HG03196 (cell line): ENCODE measurements at regions not wholly inside any gene's neighbourhood (a gene's known extent, or its start where the extent isn't known, plus 50 kb on each side); places are given as distances from the start of the nearest gene placed in this dataset.

Experiments used
- ATAC-seq: cut with Tn5 transposase; IDR thresholded peaks from one replicate; pipeline ENCODE4 v1.9.1; 2021; ENCODE audit not compliant: unreplicated experiment

DNA sequence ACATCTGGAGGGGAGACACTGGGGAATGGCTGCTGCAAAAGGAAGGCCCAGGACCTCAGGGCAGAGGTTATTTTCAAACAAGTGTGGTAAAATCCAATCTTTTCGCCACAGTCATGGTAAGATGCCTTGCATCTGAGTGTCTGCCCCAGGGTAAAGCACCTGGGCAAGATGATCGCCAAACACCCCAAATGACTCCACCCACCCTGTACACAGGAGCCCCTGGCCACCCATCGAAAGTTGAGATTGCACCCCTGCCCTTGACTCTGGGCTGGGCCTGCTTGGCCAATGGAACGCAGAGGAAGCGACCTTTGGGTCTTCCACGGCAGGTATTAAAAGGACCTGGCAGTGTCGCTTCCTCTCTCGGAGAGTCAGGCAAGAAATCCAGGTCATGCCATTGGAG is 88.8 kb downstream of the C16orf95 start:
- no peak for ATAC-seq

DNA sequence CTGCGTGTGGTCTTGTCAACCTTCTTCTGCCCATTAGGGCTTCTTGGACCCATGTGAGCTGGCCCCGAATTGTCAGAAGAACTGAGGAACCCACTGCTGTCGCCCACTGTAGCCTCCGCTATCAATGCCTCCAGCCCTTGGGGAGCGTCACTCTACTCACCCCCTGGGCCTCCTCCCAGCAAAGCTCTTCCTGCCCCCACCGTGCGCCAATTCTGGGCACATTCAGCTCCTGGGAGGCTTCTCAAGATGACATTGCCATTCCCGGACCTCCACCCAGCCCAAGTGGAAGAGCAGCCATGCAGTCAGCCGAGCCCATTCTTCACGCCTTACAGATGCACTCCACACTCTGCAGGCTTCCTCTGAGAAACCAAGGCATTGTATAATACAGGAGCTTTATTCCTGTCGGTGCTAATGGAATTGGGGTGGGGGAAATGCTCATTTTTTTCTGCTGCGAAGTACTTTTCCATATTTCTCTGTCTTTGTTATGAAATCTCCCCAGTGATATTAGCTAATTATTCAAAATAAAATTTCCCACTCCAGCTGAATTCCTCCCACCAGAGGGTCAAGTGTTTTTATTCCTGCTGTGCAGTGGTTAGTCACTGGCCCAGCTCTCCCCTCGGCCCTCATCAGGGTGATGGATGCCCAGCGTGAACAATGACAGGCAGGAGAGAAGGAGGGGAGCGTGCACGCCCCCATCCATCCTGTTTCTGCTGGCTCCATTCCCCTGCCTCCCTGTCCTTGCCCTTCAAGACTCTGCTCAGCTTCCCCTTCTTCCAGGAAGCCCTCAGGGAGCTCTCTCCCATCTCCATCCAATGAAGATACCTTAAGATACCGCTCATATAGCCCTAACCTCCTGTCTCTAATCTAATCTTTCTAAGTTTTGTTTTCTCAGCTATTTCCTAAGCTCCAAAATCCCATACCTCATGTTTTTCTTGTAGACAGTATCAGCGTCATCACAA is 87.7 kb downstream of the C16orf95 start:
- ATAC-seq = no peak

DNA sequence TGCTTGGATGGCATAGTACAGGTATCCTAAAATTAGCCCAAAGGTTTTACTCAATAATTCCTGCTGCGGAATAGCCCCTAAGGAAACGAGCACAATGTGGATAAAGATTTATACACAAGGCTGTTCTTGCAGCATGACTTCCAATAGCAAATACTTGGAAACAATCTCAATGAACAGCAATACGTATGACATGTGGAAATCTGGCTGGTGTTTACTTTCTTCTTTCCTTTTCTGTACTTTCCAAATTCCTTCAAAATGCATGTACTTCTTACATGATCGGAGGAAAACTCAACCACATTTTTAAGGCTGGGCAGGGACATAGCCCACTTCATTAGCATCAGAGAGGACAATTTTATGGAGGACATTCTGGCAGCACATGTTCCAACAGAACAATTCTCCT is 86.6 kb downstream of the C16orf95 start:
- no peak for ATAC-seq

DNA sequence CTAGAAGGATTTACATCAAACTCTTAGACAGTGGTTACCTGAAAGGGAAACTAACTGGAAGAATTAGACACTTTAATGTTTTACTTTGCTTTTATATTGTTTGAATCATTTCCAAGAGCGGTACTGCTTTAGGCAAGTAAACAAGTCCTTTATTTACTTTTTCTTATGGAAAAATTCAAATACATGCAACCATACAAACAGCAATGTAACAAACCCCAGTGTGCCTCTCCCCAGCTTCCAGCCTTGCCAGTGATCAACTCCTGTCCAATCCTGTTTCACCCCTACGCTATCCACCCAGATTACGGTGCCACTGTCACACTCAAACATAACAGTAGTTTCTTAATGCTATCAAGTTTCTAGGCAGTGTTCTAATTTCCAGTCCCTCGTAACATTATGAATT is 85.9 kb downstream of the C16orf95 start:
- no peak for ATAC-seq

DNA sequence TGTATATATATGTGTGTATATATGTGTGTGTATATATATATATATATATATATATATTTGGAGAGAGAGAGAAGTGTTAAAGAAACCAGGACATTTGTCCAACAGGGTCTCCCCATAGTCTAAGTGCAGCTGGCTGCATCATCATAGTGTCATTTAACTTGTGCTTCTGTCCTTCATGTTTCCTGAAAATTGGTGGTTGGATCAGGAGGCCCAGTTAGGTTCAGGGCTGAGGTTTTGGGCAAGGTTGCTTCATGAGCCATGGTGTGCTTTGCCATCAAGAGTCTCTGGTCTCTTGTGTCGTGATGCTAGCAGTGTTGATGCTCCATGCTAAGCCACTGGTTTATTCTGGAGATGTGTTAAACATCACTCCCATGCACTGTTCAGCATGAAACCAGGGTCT is 85.3 kb downstream of the C16orf95 start:
- ATAC-seq = no peak

DNA sequence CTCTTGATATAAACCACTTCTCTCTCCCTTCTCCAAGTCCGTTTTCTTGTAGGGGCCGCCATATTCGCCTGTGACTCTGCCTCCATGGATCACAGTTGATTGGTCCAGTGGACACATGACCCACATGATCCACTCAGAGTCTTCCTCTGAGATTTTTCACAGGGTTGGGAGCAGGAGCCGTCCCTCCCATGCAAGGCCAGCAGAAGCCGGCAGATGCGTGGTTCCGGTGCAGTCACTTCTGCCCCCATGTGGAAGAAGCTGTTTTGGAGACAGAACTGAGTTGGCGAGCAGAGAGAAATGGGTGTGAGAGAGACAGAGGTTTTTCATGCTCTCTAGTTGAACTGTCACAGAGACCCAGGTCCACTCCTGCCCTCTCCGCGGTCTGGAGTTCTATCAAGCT is 83.3 kb downstream of the C16orf95 start:
- no peak for ATAC-seq

DNA sequence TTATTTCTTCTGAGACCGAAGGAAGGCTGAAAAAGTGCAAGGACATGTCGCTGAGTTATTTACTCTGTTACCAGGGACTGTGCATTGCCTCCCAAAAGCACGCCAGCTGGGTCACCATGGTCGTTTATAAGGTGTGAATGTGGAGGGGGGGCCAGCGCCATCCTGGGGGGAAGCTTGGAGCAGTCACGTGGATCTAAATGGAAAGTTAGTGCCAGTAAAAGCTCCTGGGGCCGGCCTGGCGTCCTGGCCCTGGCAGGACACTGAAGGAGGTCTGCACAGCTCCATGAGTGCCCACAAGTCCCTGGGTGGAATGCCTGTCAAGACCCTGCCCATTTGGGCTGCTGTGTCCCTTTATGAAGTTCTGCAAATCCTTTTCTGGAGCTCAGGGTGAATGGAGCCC is 82.6 kb downstream of the C16orf95 start:
- ATAC-seq = no peak

DNA sequence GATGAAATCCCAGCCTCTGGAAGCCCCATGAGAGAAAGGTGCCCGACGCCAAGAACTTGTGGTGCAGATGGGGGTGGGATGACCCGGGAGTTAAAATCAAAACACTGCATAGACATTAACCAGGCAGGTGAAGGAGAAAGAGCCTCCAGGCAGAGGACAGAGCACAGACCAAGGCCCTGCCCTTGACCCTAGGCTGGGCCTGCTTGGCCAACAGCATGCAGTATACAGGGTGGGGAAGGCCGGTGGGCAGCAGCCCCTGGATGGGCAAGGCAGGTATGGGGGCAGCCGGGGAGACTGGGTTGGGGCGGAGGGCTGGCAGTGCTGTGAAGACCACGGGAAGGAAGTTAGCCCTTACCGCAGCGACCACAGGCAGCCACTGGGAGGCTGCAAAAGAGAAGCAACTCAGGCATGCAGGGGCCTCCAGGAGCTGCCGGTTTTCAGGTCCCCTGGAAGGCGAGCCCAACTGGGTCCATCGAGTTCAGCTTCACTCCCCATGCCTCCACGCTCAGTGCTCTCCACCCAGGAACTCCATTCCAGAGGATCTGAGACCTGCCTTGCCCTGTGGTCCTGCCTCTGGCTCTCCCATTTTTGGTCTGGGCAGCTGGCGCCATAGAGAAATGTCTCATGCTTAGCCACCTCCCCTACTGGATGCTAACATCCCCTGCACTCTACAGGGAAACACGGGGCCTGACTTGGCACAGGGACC is 81.2 kb downstream of the C16orf95 start:
- no peak for ATAC-seq

DNA sequence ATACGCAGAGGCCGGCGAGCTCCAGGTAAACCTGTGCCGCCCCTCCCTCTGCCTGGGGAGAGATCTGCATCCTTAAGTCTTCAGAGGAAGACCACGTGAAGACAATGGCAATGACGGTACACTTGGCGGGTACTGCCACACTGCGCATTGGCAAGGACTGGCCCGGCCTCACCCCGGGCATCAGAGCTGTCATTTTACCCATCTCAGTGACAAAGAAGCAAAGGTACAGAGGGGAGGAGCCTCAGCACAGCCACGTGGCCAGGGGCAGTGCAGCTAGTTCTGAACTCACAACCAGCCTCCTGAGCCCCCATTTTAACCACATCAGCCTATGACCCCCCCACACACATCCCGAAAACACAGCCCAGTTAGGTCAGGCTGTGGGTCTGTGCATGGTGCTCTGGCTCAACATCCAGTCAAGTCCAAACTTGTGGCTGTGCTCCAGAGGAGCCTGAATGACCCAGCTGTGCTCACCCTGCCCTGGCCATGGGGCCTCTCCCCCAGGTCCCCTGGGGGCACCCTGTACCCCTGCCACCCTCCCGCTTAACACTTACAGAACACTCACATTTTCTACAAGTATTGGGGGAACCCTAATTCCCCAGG is 80.6 kb downstream of the C16orf95 start:
- ATAC-seq = no peak

DNA sequence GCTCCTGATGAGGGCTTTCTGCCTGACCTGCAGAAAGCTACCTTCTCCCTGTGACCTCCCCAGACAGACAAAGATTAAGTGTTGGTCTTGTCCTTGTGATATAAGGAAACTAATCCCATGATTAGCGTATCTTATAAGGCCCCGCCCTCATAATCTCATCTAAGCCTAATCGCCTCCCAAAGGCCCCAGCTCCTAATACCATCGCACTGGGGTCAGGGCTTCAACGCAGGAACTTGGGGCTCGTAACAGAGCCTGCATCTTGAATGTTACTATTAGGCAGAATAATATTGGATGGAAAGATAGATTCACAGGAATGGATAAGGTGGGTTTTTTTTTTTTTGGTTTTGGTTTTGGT is 78.9 kb downstream of the C16orf95 start:
- no peak for ATAC-seq

DNA sequence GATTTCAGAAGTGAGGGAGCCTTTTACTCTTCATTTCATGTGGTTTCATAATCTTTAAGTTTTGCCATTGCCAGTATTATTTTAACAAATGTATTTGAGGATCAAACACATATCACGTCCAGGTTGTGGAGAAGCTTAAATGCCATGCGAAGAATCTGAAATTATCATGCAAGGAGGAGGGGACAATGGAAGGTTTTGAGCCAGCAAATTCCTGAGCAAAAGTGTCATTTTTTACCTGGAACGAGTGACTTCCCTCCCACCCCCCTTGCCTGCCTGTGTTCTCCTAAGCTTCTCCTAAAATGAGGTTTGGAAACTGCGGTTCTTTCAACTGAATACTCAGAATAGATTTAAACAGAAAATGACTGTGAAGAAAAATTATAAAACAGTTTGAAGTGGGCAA is 77.6 kb downstream of the C16orf95 start:
- no peak for ATAC-seq

DNA sequence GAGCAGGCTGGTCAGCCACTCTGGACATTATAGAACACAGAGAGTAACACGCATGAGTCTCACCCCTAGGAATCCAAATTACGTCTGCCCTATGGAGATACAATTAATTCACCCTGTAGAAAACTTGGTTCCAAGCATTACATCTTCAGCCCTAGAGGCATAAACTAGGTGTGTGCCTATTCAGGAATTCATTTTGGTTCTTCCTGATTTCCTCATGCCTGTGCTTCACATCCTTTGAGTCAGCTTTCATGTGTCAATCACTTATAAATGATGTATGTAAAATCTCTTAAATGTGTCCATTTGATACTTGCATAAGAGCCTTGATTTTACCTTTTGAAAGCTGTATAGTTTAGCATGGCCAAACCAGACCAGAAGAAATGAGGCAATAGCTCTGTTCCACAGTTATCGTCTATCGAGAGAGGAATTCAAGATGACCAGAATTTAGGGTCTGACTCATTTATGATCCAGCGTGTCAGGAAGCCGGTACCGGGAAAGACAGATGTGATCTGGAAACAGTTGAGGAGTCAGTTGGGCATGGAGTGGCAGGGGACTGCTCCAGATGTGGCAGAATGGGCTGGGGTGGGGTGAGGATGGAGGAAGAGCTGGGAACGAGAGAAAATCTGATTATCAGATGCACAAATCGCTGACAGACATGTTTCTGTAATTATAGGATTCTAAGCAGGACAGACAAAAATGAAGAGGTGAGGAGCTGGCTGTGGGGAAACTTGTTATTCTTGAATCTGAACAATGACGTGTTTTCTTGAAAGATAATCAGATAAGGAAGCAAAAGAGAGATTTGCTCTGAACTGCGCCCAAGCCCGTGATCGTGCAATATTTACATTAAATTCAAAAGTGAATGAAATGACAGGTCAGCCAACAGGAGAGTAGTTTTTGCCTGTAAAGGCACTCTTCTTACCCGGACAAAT is 76.7 kb downstream of the C16orf95 start:
- no peak for ATAC-seq

DNA sequence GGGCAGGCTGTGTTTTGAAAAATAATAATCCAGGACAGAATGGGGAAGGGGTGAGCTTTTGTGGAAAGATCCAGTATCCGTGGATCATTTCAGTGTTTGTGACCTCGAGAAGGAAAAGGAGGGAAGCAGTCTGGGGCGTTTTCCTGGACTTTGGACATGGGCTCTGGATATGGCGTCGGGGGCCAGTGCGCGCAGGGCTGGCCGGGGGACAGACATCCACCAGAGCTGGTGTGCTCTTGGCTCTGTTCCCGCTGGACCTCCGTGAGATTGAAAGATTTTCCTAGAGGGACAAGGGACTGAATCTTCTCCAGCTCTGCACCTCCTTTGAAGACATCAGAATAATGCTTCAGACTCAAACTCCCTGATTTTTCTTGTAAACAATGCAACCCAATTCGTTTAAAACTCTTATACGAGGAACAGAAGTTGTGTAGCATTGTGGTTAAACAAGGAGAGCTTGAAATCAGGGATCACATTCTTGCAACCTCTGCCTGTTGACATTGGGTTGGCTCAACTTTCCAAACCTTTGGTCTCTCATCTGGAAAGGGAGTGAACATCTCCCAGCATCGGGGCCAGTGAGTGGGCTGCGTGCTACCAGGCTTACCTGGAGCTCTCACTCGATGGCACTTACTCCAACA is 75.9 kb downstream of the C16orf95 start:
- no peak for ATAC-seq

DNA sequence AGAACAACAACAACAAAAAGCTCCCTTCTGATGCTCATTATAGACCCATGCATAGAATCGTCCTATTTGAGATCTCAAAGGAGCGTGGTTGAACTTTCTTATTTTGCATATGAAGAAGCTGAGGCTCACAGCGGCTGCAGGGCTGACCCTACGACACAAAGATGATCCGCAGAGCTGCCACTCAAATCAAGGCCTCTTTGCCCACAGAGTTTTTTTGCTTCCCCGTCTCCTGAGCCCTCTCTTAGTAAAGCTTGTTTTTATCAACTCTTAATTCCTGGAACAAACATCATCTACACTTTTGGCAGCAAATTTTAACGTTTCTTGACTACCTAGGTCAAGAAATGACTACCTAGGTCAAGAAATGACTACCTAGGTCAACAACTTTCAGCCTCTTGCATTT is 73.7 kb downstream of the C16orf95 start:
- no peak for ATAC-seq

DNA sequence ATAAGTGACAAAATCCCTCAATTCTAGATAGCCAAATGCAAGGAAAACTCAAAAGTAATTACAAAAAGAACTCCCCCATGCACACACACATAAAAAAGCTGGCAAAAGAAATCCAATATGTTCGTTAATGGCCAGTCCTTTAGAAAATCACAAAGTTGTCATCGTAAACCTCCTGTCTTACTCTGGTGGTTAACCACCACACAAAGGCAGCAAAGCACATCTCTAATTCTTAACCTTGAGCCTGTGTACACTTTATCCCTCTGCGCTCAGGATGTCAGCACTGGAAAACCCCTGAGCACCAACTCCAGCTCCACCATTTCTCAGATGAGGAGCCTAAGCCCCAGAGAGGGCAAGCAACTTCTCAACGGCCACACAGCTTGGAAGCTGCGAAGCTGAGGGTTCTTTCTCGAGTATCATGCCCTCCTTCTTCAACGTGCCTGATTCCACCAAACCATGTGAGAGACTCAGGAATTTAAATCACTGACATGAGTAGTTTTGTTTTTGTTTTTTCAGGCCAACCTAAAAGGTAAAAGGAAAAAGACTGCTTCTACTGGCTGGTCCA is 72.5 kb downstream of the C16orf95 start:
- no peak for ATAC-seq

DNA sequence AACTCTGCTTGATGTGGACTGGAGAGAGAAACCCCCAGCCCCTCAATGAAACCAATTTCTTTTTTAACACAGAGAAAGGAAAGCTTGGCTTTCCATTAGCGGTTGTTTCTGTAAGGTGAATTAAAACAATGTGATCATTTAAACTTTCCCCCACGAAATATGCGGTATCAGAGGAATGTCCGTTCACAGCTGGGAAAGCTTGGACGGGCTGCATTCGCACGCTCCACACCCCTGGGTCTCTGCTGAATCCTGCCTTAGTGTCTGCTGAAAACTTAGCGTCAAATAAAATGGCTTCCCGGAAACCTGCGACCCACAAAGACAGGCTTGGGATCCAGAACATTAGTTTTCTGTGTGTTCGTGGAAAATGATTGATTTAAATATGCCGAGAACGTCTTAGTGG is 71.7 kb downstream of the C16orf95 start:
- no peak for ATAC-seq

DNA sequence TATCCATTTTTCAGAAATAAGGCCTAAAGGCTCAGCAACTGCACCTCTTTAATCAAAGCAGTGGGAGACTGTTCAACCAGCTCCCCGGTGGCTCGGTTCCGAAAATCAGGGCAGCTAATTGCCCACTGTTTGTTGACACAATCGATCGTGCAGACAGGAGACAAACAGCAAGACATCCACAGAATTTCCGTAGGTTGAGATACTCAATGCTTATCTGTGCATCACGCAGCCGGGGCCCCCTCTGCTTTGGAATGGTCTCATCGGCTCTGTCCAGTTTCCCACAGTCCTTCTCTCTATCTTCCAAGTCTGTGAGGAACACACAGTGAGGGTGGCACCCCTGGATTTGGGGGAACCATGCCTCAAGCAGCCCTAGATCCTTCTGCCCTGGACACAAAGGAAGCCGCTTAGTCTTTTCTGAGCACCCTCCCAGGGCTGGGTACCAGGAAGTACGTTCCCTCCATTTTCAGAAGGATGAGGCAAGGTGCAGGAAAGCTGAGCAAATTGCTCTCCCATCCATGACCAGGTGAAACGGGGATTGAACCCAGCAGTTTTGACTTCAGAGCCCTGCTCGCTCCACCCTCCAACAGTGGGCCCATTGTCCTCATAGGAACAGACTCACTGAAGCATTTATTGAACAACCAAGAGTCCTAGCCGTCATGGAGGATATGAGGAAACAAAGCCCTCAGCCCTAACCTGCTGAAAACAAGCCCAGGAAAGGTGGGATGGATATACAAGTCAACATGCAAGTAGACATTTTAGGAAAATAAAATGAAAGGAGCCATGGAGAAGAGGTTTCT is 70.7 kb downstream of the C16orf95 start:
- no peak for ATAC-seq

DNA sequence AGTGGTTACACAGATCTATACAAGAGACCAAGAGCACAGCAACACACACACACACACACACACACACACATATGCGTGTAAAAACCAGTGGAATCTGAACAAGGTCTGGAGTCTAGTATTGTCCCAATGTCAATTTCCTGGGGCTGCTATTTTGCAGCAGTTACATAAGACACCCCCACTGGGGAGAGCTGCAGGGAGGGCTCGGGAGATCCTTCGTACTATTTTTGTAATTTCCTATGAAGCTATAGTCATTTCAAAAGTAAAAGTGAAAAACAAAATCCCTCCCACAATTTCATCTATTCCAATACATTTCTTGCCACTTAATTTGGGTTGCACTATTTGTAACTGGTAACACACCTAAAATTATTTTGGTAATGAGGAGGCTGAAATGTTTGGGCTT is 68.5 kb downstream of the C16orf95 start:
- no peak for ATAC-seq

DNA sequence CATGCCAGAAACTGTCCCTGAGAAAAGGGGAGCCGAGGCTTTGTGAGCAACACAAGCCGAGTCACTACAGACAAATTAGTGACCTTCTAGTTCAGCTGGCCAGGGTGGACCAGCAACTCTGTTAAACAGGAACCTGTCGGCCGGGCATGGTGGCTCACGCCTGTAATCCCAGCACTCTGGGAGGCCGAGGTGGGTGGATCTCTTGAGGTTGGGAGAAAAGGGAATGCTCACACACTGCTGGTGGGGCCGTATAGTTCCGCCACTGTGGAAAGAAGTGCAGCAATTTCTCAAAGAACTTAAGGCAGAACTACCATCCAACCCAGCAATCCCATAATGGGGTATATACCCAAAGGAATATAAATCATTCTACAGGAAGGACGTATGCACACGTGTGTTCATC is 67.8 kb downstream of the C16orf95 start:
- no peak for ATAC-seq
